Panc1 (cell line): ENCODE measurements at regions not wholly inside any gene's neighbourhood (a gene's known extent, or its start where the extent isn't known, plus 50 kb on each side); places are given as distances from the start of the nearest gene placed in this dataset.

Source experiments
- TF ChIP-seq, protein P1 (sequence below): fragments of 450-650 bp; IDR thresholded peaks from 2 replicates; pipeline ENCODE4 v1.5.1; 2017; ENCODE audit warnings: mild to moderate bottlenecking
- TF ChIP-seq, protein P2 (sequence below), 2 experiments: IDR thresholded peaks; 2 replicates each; pipeline ENCODE4 v1.6.1; 2011 to 2012; ENCODE audit warnings: low read depth in 2 of 2, control low read depth in 1 of 2, low read length in 1 of 2, mild to moderate bottlenecking in 1 of 2, moderate library complexity in 1 of 2; ENCODE audit not compliant: insufficient read depth in 1 of 2

DNA sequence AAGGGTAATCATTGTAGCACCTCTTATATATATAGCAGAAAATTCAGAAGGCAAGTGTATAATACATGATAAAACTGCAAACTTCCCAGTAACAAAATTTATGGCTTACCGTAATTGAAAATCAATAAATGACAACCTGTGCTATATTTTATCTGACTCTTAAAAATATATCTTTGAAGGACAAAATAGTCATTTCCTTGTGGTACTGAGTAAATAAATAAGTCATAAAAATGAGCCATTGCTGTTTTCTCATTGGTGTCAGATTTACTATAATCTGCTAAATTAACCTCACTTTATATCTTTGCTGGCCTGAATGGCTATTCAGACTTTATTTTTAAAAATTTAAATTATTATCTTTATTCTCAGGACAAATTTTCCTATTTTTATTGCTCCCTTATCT lies 1319.1 kb upstream of the SPRY2 start:
- TF ChIP-seq, protein P1, sequence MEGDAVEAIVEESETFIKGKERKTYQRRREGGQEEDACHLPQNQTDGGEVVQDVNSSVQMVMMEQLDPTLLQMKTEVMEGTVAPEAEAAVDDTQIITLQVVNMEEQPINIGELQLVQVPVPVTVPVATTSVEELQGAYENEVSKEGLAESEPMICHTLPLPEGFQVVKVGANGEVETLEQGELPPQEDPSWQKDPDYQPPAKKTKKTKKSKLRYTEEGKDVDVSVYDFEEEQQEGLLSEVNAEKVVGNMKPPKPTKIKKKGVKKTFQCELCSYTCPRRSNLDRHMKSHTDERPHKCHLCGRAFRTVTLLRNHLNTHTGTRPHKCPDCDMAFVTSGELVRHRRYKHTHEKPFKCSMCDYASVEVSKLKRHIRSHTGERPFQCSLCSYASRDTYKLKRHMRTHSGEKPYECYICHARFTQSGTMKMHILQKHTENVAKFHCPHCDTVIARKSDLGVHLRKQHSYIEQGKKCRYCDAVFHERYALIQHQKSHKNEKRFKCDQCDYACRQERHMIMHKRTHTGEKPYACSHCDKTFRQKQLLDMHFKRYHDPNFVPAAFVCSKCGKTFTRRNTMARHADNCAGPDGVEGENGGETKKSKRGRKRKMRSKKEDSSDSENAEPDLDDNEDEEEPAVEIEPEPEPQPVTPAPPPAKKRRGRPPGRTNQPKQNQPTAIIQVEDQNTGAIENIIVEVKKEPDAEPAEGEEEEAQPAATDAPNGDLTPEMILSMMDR: no peak
- TF ChIP-seq, protein P2, sequence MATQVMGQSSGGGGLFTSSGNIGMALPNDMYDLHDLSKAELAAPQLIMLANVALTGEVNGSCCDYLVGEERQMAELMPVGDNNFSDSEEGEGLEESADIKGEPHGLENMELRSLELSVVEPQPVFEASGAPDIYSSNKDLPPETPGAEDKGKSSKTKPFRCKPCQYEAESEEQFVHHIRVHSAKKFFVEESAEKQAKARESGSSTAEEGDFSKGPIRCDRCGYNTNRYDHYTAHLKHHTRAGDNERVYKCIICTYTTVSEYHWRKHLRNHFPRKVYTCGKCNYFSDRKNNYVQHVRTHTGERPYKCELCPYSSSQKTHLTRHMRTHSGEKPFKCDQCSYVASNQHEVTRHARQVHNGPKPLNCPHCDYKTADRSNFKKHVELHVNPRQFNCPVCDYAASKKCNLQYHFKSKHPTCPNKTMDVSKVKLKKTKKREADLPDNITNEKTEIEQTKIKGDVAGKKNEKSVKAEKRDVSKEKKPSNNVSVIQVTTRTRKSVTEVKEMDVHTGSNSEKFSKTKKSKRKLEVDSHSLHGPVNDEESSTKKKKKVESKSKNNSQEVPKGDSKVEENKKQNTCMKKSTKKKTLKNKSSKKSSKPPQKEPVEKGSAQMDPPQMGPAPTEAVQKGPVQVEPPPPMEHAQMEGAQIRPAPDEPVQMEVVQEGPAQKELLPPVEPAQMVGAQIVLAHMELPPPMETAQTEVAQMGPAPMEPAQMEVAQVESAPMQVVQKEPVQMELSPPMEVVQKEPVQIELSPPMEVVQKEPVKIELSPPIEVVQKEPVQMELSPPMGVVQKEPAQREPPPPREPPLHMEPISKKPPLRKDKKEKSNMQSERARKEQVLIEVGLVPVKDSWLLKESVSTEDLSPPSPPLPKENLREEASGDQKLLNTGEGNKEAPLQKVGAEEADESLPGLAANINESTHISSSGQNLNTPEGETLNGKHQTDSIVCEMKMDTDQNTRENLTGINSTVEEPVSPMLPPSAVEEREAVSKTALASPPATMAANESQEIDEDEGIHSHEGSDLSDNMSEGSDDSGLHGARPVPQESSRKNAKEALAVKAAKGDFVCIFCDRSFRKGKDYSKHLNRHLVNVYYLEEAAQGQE (IDR thresholded peaks at IDR 0.05; ENCODE audit: insufficient read depth in 1 of 2, low read depth in 2 of 2, low read length in 1 of 2): no peak
